AG04450 (cell line): ENCODE measurements at regions not wholly inside any gene's neighbourhood (a gene's known extent, or its start where the extent isn't known, plus 50 kb on each side); places are given as distances from the start of the nearest gene placed in this dataset.

ENCODE experiments used
- CTCF ChIA-PET: fragments of 300-600, 350-600 bp; formaldehyde crosslinking; extraction: SDS; loops from one replicate; lab custom pipeline; 2022; ENCODE audit warnings: antibody characterized with exemption, inconsistent platforms; lab: Charles Lee
- POLR2A ChIA-PET: fragments of 350-600 bp; formaldehyde crosslinking; extraction: SDS; loops from one replicate; lab custom pipeline; 2021; ENCODE audit warnings: antibody characterized with exemption, inconsistent platforms; lab: Yijun Ruan, JAX
- DNase-seq: peaks from one replicate; pipeline ENCODE4 v3.0.0-alpha.2; 2011; ENCODE audit warnings: low read depth, low spot score
- H3K27ac ChIP-seq: one replicate; pipeline ENCODE4 v1.5.1; 2012; ENCODE audit warnings: low read depth, low read length, control low read depth
- H3K27me3 ChIP-seq: one replicate; pipeline ENCODE4 v1.6.0; 2012; ENCODE audit warnings: low read length; ENCODE audit not compliant: control insufficient read depth, insufficient read depth
- H3K4me3 ChIP-seq: 2 replicates; pipeline ENCODE4 v1.5.1; 2011; ENCODE audit warnings: mild to moderate bottlenecking, low read depth, low read length, control low read depth
- H3K9me3 ChIP-seq: 2 replicates; pipeline ENCODE4 v1.5.1; 2012; ENCODE audit warnings: low read length; ENCODE audit not compliant: control insufficient read depth, insufficient read depth
- TF ChIP-seq, protein P1 (sequence below): IDR thresholded peaks from 2 replicates; pipeline ENCODE4 v1.5.1; 2011; ENCODE audit warnings: low read depth, low read length, control low read depth, inconsistent platforms

GRCh38 chr1:209229494-209230061 is 353.9 kb upstream of the CAMK1G start:
- CTCF ChIA-PET, result interaction anchor here (0.5 to 4.6 kb wide), 2 partner anchors 19 to 43 kb away, joined by 3 to 29 read pairs; no protein-coding TSS in a partner anchor
- Histone ChIP-seq H3K27ac (no peak overlapping the region), H3K4me3 (no peak overlapping the region), H3K9me3 (peaks cover 13% of the 10 kb centered on the region), H3K27me3 (no peaks in the 10 kb centered on the region)
- TF ChIP-seq, protein P1, sequence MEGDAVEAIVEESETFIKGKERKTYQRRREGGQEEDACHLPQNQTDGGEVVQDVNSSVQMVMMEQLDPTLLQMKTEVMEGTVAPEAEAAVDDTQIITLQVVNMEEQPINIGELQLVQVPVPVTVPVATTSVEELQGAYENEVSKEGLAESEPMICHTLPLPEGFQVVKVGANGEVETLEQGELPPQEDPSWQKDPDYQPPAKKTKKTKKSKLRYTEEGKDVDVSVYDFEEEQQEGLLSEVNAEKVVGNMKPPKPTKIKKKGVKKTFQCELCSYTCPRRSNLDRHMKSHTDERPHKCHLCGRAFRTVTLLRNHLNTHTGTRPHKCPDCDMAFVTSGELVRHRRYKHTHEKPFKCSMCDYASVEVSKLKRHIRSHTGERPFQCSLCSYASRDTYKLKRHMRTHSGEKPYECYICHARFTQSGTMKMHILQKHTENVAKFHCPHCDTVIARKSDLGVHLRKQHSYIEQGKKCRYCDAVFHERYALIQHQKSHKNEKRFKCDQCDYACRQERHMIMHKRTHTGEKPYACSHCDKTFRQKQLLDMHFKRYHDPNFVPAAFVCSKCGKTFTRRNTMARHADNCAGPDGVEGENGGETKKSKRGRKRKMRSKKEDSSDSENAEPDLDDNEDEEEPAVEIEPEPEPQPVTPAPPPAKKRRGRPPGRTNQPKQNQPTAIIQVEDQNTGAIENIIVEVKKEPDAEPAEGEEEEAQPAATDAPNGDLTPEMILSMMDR, result no peak
- POLR2A ChIA-PET, result no interaction called here
- no peak for DNase-seq

DNA sequence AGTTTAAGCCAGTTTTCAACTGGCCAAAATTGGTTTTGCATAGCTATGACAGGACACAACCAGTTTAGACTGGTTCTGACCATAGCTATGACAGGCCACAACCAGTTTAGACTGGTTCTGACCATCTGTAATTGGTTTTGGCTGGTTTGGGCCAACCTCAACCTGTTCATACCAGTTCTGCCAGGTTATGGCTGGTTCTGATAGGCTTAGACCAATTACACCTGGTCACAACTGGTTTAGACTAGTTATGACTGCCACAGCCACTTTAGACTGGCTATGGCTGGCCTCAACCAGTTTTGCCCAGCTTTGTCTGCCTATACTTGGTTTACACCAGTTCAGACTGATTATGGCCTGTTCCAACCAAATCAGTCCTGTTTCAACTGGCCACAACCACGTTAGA is 353.2 kb upstream of the CAMK1G start:
- H3K27me3 ChIP-seq, result no peaks in the 10 kb centered on the region
- H3K4me3 ChIP-seq, result no peak overlapping the region
- H3K27ac ChIP-seq, result no peak overlapping the region
- TF ChIP-seq, protein P1, result no peak
- CTCF ChIA-PET, result interaction anchor here (4.6 kb wide), 1 partner anchor 18 kb away, joined by 29 read pairs; no protein-coding TSS in a partner anchor
- POLR2A ChIA-PET, result no interaction called here
- no peak for DNase-seq
- H3K9me3 ChIP-seq, result peaks cover 13% of the 10 kb centered on the region

GRCh38 chr1:209231476-209232156 is 351.9 kb upstream of the CAMK1G start:
- POLR2A ChIA-PET, result no interaction called here

DNA sequence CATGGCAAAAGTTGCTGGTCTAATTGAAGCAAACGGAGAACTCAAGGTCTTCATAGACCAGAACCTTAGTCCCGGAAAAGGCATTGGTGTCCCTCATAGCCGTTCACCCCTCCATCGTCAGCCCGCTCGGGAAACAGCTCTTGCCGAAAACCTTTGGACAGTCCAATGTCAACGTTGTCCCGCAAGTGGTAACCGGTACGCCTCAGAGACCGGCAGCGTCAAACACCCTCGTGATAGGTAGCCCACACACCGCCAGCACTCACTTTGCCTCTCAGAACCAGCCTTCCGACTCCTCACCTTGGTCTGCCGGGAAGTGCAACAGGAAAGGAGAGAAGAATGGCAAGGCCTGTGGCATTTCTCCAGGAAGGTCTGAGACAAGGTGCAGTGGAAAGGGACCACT is 351.3 kb upstream of the CAMK1G start:
- no peaks in the 10 kb centered on the region for H3K27me3 ChIP-seq
- DNase-seq, result no peak
- no peak overlapping the region for H3K27ac ChIP-seq
- ChIA-PET POLR2A (no interaction called here), CTCF (no interaction called here)
- TF ChIP-seq, protein P1, result no peak
- H3K9me3 ChIP-seq, result peaks cover 13% of the 10 kb centered on the region
- no peak overlapping the region for H3K4me3 ChIP-seq

More at GRCh38 chr1:209231476-209232156, 351.9 kb upstream of the CAMK1G start:
- no peak for DNase-seq
- TF ChIP-seq, protein P1, result no peak
- Histone ChIP-seq H3K27me3 (no peaks in the 10 kb centered on the region), H3K4me3 (no peak overlapping the region), H3K9me3 (peaks cover 13% of the 10 kb centered on the region), H3K27ac (no peak overlapping the region)
- CTCF ChIA-PET, result no interaction called here

- POLR2A ChIA-PET, result no interaction called here
Measured at GRCh38 chr1:209232759-209233158, 350.8 kb upstream of the CAMK1G start.

More at GRCh38 chr1:209232759-209233158, 350.8 kb upstream of the CAMK1G start:
- TF ChIP-seq, protein P1, result no peak
- Histone ChIP-seq H3K27me3 (no peaks in the 10 kb centered on the region), H3K27ac (no peak overlapping the region), H3K9me3 (peaks cover 13% of the 10 kb centered on the region), H3K4me3 (no peak overlapping the region)
- CTCF ChIA-PET, result interaction anchor here (1.1 kb wide), 1 partner anchor 30 kb away, joined by 3 read pairs; no protein-coding TSS in a partner anchor
- no peak for DNase-seq
